Aorta (tissue), 5 donors: ENCODE measurements at regions not wholly inside any gene's neighbourhood (a gene's known extent, or its start where the extent isn't known, plus 50 kb on each side); places are given as distances from the start of the nearest gene placed in this dataset.
A peak's percentile ranks its signal among the peaks of the same experiment; 100 is the strongest.

Source experiments
- ATAC-seq: fragments of 200-7000 bp; cut with Tn5 transposase; one replicate; pipeline ENCODE4 v1.9.1; 2022; ENCODE audit warnings: moderate library complexity; ENCODE audit not compliant: low FRiP score
- DNase-seq, 2 donors: peaks; one replicate each; pipeline ENCODE4 v3.0.0-alpha.2; 2020
- H3K27ac ChIP-seq, 2 donors: one replicate each; pipeline ENCODE4 v1.5.1; 2013; ENCODE audit warnings: low read length in 2 of 2, mild to moderate bottlenecking in 2 of 2, moderate library complexity in 2 of 2, control low read depth in 1 of 2, inconsistent platforms in 1 of 2, low read depth in 1 of 2
- H3K27me3 ChIP-seq, 2 donors: one replicate each; pipeline ENCODE4 v1.6.1; 2013; ENCODE audit warnings: control low read depth in 1 of 2, low read length in 1 of 2, mild to moderate bottlenecking in 1 of 2, moderate library complexity in 1 of 2; ENCODE audit not compliant: insufficient read depth in 2 of 2, control insufficient read depth in 1 of 2
- H3K36me3 ChIP-seq, 2 donors: one replicate each; pipeline ENCODE4 v1.6.1; 2013; ENCODE audit warnings: control low read depth in 1 of 2, low read length in 1 of 2, mild to moderate bottlenecking in 1 of 2; ENCODE audit not compliant: insufficient read depth in 2 of 2, control insufficient read depth in 1 of 2
- H3K4me1 ChIP-seq, 2 donors: one replicate each; pipeline ENCODE4 v1.6.1; 2013; ENCODE audit warnings: low read length in 2 of 2, control low read depth in 1 of 2, mild to moderate bottlenecking in 1 of 2, moderate library complexity in 1 of 2; ENCODE audit not compliant: insufficient read depth in 2 of 2, control insufficient read depth in 1 of 2
- H3K4me3 ChIP-seq, 2 donors: one replicate each; pipeline ENCODE4 v1.5.1; 2013; ENCODE audit warnings: low read length in 2 of 2, control low read depth in 1 of 2, mild to moderate bottlenecking in 1 of 2
- H3K9me3 ChIP-seq: one replicate; pipeline ENCODE4 v1.6.1; 2013; ENCODE audit warnings: mild to moderate bottlenecking, low read length; ENCODE audit not compliant: control insufficient read depth
- WGBS, 2 donors: extraction: QIAGEN DNeasy Blood & Tissue Kit; methylation state at CpG; one replicate each; pipeline ENCODE4 v1.1.7; 2013; 5-methylcytosine and 5-hydroxymethylcytosine counted together
- intact Hi-C, 2 donors: fragments of 100-400 bp; cut with DNase I; formaldehyde crosslinking; loops; one replicate each; pipeline versions ENCODE4 v1.14.2 to v1.15.0; 2022
- donor health status: healthy with polysubstance abuse.
- donor health status: Bipolar disorder and iron deficiency.
- donor health status: DM: no; HTN: no; CAD: no.
- donor health status: DM: no; HTN: no; CAD: no.
- donor health status: DM: yes; HTN: yes; CAD: no.

DNA sequence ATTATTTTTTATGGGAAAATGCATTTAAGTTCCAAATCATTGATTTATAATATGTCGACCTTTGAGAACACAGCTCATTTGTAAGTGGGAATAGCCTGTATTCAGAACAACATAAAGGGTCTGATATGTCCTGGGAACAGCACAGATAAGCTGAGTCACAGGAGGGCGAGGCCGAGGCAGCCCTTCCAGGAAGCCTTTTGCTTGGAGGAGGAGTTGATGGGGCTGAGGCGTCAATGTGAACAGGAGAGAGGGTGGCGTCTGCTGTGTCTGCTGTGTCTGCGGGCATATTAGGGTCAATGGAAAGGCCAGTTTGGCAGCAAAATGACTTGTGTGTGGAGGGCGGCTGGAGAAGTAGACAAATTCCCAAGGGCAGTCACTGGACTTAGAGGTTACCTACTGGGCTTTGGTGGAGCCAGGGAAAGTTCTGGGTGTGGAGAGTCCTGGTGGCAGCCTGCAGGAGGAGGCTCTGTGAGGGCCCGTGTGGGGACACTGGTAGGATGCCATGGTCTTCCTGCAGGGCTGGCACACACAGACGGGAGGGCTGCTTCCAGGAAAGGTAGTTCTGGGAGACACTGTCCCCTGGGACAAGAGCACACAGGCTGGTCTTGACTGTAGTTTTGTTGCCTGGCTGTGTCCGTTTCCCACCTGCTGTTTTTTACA lies 128.1 kb downstream of the GLI2 start:
- Histone ChIP-seq H3K4me1 (no peaks in the 10 kb centered on the region), H3K4me3 (no peak overlapping the region), H3K27ac (no peak overlapping the region), H3K9me3 (no peaks in the 10 kb centered on the region), H3K27me3 (no peaks in the 10 kb centered on the region), H3K36me3 (no peaks in the 10 kb centered on the region)
- WGBS, 2 donors: 83 to 85% methylated on average over 10 of the region's 10 CpGs
- DNase-seq (peak; percentile 73 to 78), ATAC-seq (no peak)
- intact Hi-C loops: no loop called here

DNA sequence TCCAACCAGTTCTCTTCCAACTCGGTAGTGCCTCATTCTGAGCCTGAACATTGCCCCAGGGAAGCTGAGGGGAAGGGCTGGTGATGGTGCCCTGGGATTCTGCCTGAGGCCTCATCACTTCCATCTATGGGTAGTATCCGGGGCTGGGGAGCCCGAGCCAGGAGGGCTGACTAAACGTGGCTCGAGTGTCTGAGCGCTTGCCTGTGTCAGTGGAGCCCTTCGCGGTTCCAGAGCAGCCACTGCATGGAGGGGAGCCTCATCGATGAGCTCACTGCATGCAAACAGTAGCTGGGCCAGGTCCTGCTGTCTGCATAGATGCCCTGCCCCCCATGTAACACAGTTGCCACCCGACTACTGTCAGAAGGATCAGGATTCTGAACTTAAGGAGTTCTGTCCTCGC lies 129.3 kb downstream of the GLI2 start:
- no peak overlapping the region for H3K4me3 ChIP-seq
- WGBS, 2 donors: 90 to 91% methylated on average over 11 of the region's 11 CpGs
- H3K4me1 ChIP-seq: no peaks in the 10 kb centered on the region
- H3K36me3 ChIP-seq: no peaks in the 10 kb centered on the region
- H3K27me3 ChIP-seq: no peaks in the 10 kb centered on the region
- ATAC-seq: no peak
- no peaks in the 10 kb centered on the region for H3K9me3 ChIP-seq
- peak; percentile 72 to 81 for DNase-seq
- no peak overlapping the region for H3K27ac ChIP-seq
- intact Hi-C loops: loop anchor here (5.0 kb wide), 1 partner anchor 47 kb away; no protein-coding TSS in a partner anchor

DNA sequence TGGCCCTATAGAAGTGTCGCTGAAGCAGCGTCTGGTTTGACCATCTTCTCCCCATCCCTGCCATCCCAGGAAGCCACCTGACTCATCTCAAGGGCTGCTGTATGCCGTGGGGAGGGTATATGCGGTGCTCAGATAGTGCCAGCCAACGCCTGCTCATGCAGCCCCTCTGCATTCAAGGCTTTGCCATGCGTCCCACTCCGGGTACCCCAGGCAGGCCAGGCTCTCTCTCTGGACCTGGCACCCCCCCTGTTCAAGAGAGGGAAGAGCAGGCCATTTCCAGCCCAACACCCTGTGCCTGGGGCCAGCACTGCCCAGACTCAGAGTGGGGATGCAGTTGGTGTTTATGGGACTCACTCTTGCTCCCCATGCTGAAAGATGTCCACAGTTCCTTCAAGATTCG lies 130.0 kb downstream of the GLI2 start:
- WGBS, 2 donors: 96 to 97% methylated on average over 8 of the region's 8 CpGs
- peak; percentile 33 to 69 for DNase-seq
- H3K4me3 ChIP-seq: no peak overlapping the region

DNA sequence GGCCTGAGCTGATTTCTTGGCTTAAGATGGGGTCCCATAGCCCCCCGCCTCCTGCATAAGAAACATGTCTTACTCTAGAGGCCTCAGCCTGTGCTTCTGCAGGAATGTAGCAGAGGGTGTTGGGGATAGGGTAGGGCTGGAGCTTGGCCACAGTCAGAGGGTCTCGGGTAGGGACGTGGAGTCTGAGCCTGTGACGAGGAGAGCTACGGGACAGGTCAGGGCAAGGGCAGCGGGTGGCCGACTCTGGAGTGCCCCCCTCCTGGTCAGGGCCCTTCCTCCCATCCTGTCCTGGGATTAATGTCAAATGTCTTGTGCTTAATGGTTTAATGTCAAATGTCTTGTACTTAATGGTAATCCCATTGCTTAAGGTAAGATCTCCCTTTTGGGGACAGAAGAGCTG lies 130.4 kb downstream of the GLI2 start:
- 90 to 92% methylated on average over 7 of the region's 7 CpGs for WGBS, 2 donors
- no peak overlapping the region for H3K27ac ChIP-seq
- DNase-seq: peak in 1 of 2 donors; percentile 20
- H3K36me3 ChIP-seq: no peaks in the 10 kb centered on the region
- H3K4me3 ChIP-seq: no peak overlapping the region
- no peak for ATAC-seq
- H3K9me3 ChIP-seq: no peaks in the 10 kb centered on the region
- no peaks in the 10 kb centered on the region for H3K27me3 ChIP-seq
- intact Hi-C loops: loop anchor here (5.0 kb wide), 1 partner anchor 46 kb away; no protein-coding TSS in a partner anchor
- H3K4me1 ChIP-seq: no peaks in the 10 kb centered on the region

More for the DNA sequence above, 130.0 kb downstream of the GLI2 start:
- no peak overlapping the region for H3K27ac ChIP-seq
- no peaks in the 10 kb centered on the region for H3K4me1 ChIP-seq
- H3K9me3 ChIP-seq: no peaks in the 10 kb centered on the region
- no peaks in the 10 kb centered on the region for H3K36me3 ChIP-seq
- no peaks in the 10 kb centered on the region for H3K27me3 ChIP-seq
- ATAC-seq: no peak
- intact Hi-C loops: loop anchor here (5.0 kb wide), 1 partner anchor 47 kb away; no protein-coding TSS in a partner anchor

DNA sequence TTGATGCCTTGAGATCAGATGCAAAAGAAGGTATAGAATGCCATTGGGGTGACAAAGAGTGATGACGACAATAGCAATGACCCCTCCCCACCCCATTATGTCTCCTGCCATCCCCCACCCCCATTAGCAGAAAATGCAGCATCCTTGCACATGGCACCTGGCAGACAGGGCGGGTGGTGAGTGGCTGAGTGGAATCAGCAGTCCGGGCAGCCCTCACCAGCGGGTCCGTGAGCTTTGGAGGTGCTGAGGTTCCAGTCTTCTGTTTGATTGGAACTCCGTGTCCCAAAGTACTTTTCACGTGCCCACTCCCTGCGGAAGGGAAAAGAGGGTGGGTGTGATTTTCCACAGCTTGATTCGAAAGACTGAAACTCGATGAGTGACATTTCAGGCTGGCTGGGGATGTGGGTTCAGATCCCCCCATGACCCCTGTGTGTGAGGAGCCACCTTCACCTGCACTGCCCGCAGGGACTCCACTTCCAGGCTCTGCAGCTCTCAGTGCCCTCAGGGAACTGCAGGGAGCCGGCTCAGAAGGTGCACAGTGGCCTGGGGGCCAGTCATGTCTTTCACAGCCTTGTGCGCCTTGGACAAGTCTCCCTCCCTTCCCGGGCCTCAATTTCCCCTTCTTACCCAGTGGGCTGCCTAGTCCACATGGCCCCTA lies 130.9 kb downstream of the GLI2 start:
- Histone ChIP-seq H3K27ac (peak overlapping the region; percentile 74 to 81), H3K4me1 (no peaks in the 10 kb centered on the region), H3K9me3 (no peaks in the 10 kb centered on the region), H3K36me3 (no peaks in the 10 kb centered on the region), H3K4me3 (no peak overlapping the region), H3K27me3 (no peaks in the 10 kb centered on the region)
- ATAC-seq: no peak
- intact Hi-C loops: loop anchor here (5.0 kb wide), 1 partner anchor 46 kb away; no protein-coding TSS in a partner anchor
- 86 to 90% methylated on average over 14 of the region's 14 CpGs for WGBS, 2 donors
- peak; percentile 39 to 61 for DNase-seq

DNA sequence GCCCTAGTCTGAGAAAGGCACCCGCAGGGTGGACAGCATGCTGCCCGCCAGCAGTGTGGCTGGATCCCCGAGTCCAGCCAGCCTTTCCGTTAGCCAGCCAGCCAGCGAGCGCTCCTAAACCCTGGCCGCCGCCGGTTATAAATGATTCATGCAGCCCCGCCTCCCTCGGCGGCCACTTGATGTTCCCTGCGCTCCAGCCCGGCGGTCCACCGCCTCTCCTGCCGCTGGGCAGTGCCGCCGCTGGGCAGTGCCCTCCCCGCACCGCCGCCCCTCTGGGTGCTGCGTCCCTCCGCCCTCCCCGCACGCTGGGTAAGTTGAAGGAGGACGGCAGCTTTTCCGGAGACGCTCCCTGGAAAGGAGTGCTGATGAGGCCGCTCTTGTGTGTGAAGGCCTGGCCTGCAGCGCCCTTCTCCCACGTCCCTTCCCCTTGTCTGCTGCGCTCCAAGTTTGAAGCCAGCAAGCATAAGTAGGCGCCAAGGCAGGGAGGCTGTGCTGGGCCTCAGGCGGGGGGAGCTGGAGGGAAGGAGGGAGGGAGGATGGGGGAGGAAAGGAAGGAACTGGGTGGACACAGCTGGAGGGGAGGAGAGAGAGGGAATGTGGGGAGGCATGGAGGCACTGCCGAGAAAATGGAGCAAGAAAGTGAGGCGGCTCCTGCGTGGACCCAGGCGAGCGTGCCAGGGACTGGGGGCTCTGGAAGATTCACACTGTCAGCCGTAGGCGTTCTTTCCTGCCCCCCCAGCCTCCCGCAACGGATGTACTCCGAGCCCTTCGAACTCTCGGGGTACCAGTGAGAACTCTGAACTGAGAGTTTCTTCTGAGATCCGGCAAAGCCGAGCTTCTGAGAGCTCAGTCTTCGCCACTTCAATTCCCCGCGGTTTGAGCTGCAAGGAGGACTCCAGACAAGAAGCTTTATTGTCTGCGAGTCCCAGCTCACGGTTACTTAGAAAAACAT lies 131.9 kb downstream of the GLI2 start:
- Histone ChIP-seq H3K4me1 (no peaks in the 10 kb centered on the region), H3K27me3 (no peaks in the 10 kb centered on the region), H3K9me3 (no peaks in the 10 kb centered on the region), H3K36me3 (no peaks in the 10 kb centered on the region), H3K4me3 (peak overlapping the region; percentile 29 to 39), H3K27ac (peak overlapping the region; percentile 70 to 82)
- ATAC-seq (peak; percentile 92), DNase-seq (peak; percentile 91 to 95)
- WGBS, 2 donors: 0 to 1% methylated on average over 52 to 54 of the region's 54 CpGs
- intact Hi-C loops: loop anchor here (5.0 kb wide), 1 partner anchor 45 kb away; no protein-coding TSS in a partner anchor

DNA sequence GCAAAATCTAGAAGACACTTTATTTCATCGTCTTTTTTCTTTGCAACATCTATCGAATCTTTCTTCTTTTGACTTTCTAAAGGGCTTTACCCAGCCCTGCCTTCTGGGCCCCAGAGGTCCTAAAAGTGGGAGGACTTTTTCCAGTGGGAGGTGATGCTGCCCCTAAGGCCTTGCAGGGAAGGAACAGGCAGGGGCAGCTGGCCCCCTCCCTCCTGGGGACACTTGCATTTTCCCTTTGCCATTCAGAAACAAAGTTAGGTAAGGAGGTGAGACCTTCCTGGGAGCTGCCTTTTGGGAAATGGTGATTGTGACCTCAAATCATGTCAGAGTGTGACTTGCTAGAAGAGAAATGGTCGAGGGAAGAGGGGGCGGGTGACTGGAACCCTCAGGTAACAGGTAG lies 132.7 kb downstream of the GLI2 start:
- H3K4me3 ChIP-seq: no peak overlapping the region
- no peaks in the 10 kb centered on the region for H3K27me3 ChIP-seq
- intact Hi-C loops: loop anchor here (5.0 kb wide), 1 partner anchor 44 kb away; no protein-coding TSS in a partner anchor
- no peaks in the 10 kb centered on the region for H3K4me1 ChIP-seq
- no peaks in the 10 kb centered on the region for H3K36me3 ChIP-seq
- peak overlapping the region; percentile 43 to 70 for H3K27ac ChIP-seq
- no peak for ATAC-seq
- H3K9me3 ChIP-seq: no peaks in the 10 kb centered on the region
- DNase-seq: peak; percentile 23 to 61
- WGBS, 2 donors: 49% methylated on average over 4 of the region's 4 CpGs

DNA sequence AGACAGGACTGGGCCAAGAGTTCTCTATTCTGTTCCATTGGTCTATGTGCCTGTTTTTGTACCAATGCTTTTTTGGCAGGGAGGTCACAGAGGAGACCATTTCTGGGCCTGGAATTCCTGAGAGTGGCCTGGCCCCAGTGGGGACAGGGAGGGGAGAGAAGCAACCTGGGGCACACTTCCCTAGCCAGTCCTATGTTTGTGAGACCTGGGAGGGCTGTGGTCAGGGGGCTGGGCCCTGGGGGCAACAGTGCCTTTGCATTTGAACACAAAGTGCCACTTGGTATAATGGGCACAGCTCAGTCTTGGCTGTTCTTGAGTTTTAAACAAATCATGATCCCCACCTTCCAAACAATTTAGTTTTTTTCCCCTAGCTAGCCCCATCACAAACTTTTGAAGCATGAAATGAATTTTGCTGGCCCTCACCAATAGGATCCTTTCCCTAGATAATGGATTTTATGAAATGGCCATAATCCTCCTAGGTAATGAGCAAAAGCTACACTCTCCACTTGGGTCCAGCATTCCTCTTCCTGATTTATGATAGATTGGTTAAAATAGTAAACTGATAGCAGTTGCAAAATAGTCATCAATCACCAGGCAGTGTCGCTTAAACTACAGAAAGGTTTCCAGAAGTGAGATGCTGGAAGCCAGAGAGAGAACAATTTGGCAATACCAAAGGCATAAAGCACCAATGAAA lies 133.5 kb downstream of the GLI2 start:
- Histone ChIP-seq H3K4me3 (no peak overlapping the region), H3K9me3 (no peaks in the 10 kb centered on the region), H3K27ac (peak overlapping the region in 1 of 2 donors; percentile 43), H3K27me3 (no peaks in the 10 kb centered on the region), H3K4me1 (no peaks in the 10 kb centered on the region), H3K36me3 (no peaks in the 10 kb centered on the region)
- 44 to 62% methylated on average over 1 of the region's 1 CpG for WGBS, 2 donors
- ATAC-seq (no peak), DNase-seq (peak; percentile 4 to 48)
- intact Hi-C loops: loop anchor here (5.0 kb wide), 1 partner anchor 43 kb away; no protein-coding TSS in a partner anchor
